Natural killer cell (primary cell): ENCODE measurements at regions not wholly inside any gene's neighbourhood (a gene's known extent, or its start where the extent isn't known, plus 50 kb on each side); places are given as distances from the start of the nearest gene placed in this dataset.

Experiments
- ATAC-seq, 3 donors: fragments of 150-1000 bp in 2 of 3; fragments of 200-7000 bp in 1 of 3; cut with Tn5 transposase; 1 replicate in 1 of 3; 2 replicates in 2 of 3; pipeline ENCODE4 v1.10.0; 2021; ENCODE audit warnings: mild to moderate bottlenecking in 2 of 3, moderate library complexity in 2 of 3
- DNase-seq, 2 donors: peaks; one replicate each; pipeline versions ENCODE4 v3.0.0 to v3.0.0-alpha.2; 2013 to 2021; ENCODE audit warnings: mixed read lengths in 1 of 2
- H3K27ac ChIP-seq: one replicate; pipeline ENCODE4 v1.5.1; 2013; ENCODE audit warnings: mild to moderate bottlenecking, low read length
- H3K27me3 ChIP-seq: one replicate; pipeline ENCODE4 v1.6.1; 2013; ENCODE audit warnings: low read length; ENCODE audit not compliant: control insufficient read depth, insufficient read depth
- H3K36me3 ChIP-seq: one replicate; pipeline ENCODE4 v1.6.1; 2013; ENCODE audit warnings: low read length; ENCODE audit not compliant: control insufficient read depth, insufficient read depth
- H3K4me1 ChIP-seq: one replicate; pipeline ENCODE4 v1.6.1; 2013; ENCODE audit warnings: low read length; ENCODE audit not compliant: control insufficient read depth, insufficient read depth
- H3K4me3 ChIP-seq: one replicate; pipeline ENCODE4 v1.5.1; 2013; ENCODE audit warnings: low read length
- H3K9me3 ChIP-seq: one replicate; pipeline ENCODE4 v1.6.1; 2013; ENCODE audit warnings: low read length; ENCODE audit not compliant: control insufficient read depth, insufficient read depth
- H3K27ac Mint-ChIP-seq, 2 donors: one replicate each; pipeline ENCODE4 v1.8.0; 2022; ENCODE audit warnings: mild to moderate bottlenecking in 2 of 2, mixed read lengths in 2 of 2, moderate library complexity in 1 of 2
- H3K27me3 Mint-ChIP-seq, 2 donors: one replicate each; pipeline ENCODE4 v1.8.0; 2022; ENCODE audit warnings: low read depth in 2 of 2, mixed read lengths in 2 of 2
- H3K36me3 Mint-ChIP-seq: one replicate; pipeline ENCODE4 v1.8.0; 2022; ENCODE audit warnings: mixed read lengths
- H3K4me1 Mint-ChIP-seq, 2 donors: one replicate each; pipeline ENCODE4 v1.8.0; 2022; ENCODE audit warnings: mixed read lengths in 2 of 2
- H3K4me3 Mint-ChIP-seq: one replicate; pipeline ENCODE4 v1.8.0; 2022; ENCODE audit warnings: mild to moderate bottlenecking, moderate library complexity, mixed read lengths
- H3K9me3 Mint-ChIP-seq, 2 donors: one replicate each; pipeline ENCODE4 v1.8.0; 2022; ENCODE audit warnings: mixed read lengths in 2 of 2
- WGBS: methylation state at CpG from one replicate; pipeline ENCODE4 v1.1.7; 2013; ENCODE audit warnings: missing lambda C conversion rate; ENCODE audit not compliant: insufficient coverage; 5-methylcytosine and 5-hydroxymethylcytosine counted together
- intact Hi-C: fragments of 100-400 bp; cut with micrococcal nuclease; formaldehyde crosslinking; loops from one replicate; pipeline ENCODE4 v1.14.2; 2022
- TF ChIP-seq, protein P1 (sequence below): fragments of 200-600 bp; IDR thresholded peaks from one replicate; pipeline ENCODE4 v1.8.0; 2022; ENCODE audit warnings: antibody characterized with exemption

DNA sequence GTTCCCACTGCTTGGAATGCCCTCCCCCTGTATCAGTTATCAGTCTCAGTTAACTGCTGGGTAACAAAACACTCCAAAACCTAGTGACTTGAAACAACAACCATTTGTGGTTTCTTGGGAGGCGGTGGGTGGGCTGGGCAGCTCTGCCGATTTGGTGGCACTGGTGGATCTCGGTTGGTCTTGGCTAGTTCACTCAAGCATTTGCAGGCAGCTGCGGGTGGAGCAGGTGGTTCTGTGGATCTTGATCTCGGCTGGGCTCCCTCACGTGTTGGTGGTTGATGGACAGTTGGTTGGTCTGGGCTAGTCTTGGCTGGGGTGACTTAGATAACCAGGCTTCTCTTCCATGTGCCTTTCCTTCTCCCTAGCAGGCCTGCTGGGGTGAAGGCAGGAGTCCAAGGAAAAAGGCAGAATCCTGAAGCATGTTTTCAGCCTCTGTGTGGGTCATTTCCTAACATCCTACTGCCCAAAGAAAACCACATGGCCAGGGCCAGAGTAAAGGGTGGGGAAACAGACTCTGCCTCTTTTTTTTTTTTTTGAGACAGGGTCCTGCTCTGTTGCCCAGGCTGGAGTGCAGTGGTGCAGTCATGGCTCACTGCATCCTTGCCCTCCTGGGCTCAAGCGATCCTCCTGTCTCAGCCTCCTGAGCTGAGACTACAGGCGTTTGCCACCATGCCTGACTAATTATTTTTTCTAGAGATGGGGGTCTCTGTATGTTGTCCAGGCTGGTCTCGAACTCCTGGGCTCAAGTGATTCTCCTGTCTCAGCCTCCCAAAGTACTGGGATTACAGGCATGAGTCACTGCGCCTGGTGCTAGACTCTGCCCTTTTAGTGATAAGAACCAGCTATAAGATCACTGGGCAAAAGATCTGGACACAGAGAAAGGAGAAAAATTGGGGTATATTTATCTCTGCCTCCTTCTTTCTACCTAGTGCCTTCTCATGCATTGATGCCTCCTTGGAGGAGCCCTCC is 183.7 kb downstream of the RGS3 start:
- Histone ChIP-seq H3K4me1 (no peaks in the 10 kb centered on the region), H3K27me3 (peaks cover 2% of the 10 kb centered on the region), H3K9me3 (no peaks in the 10 kb centered on the region), H3K4me3 (no peak overlapping the region), H3K36me3 (no peaks in the 10 kb centered on the region), H3K27ac (no peak overlapping the region)
- DNase-seq (no peak), ATAC-seq (no peak)
- Mint-ChIP-seq H3K27me3 (peaks cover 13 to 31% of the 10 kb centered on the region in 2 donors), H3K9me3 (no peaks in the 10 kb centered on the region), H3K4me3 (no peak overlapping the region), H3K36me3 (no peaks in the 10 kb centered on the region), H3K27ac (no peak overlapping the region), H3K4me1 (no peaks in the 10 kb centered on the region)
- TF ChIP-seq, protein P1, sequence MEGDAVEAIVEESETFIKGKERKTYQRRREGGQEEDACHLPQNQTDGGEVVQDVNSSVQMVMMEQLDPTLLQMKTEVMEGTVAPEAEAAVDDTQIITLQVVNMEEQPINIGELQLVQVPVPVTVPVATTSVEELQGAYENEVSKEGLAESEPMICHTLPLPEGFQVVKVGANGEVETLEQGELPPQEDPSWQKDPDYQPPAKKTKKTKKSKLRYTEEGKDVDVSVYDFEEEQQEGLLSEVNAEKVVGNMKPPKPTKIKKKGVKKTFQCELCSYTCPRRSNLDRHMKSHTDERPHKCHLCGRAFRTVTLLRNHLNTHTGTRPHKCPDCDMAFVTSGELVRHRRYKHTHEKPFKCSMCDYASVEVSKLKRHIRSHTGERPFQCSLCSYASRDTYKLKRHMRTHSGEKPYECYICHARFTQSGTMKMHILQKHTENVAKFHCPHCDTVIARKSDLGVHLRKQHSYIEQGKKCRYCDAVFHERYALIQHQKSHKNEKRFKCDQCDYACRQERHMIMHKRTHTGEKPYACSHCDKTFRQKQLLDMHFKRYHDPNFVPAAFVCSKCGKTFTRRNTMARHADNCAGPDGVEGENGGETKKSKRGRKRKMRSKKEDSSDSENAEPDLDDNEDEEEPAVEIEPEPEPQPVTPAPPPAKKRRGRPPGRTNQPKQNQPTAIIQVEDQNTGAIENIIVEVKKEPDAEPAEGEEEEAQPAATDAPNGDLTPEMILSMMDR, result no peak
- 83% methylated on average over 10 of the region's 10 CpGs for WGBS
- intact Hi-C loops, result no loop called here

DNA sequence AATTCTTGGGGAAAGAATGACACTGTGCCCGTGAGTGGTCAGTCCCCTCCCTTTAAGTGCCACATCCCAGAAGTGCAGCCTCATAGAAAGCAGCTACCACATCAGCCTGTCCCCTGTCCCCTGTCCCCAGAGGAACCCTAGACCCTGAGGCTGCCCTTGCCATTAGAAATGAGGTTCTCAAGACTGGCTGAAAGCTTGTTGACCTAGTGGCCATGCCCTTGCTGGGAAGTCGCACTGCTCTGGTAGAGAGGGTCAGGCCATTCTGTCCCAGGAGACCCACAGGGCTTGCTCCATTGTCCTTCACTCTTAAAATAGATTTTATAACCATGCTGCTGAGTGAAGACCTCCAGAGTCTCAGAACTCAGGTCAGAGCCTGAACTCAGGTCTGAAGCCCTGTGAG is 184.5 kb downstream of the RGS3 start:
- DNase-seq (no peak), ATAC-seq (no peak)
- no peaks in the 10 kb centered on the region for H3K4me1 ChIP-seq
- H3K4me3 Mint-ChIP-seq, result no peak overlapping the region
- H3K4me3 ChIP-seq, result no peak overlapping the region
- H3K27ac ChIP-seq, result no peak overlapping the region
- H3K9me3 Mint-ChIP-seq, result no peaks in the 10 kb centered on the region
- H3K27ac Mint-ChIP-seq, result no peak overlapping the region
- no peaks in the 10 kb centered on the region for H3K4me1 Mint-ChIP-seq
- H3K27me3 Mint-ChIP-seq, result peaks cover 13 to 31% of the 10 kb centered on the region in 2 donors
- no peaks in the 10 kb centered on the region for H3K36me3 ChIP-seq
- intact Hi-C loops, result no loop called here
- no peaks in the 10 kb centered on the region for H3K9me3 ChIP-seq
- H3K36me3 Mint-ChIP-seq, result no peaks in the 10 kb centered on the region
- 91% methylated on average over 2 of the region's 2 CpGs for WGBS
- TF ChIP-seq, protein P1, result no peak
- H3K27me3 ChIP-seq, result peaks cover 2% of the 10 kb centered on the region

DNA sequence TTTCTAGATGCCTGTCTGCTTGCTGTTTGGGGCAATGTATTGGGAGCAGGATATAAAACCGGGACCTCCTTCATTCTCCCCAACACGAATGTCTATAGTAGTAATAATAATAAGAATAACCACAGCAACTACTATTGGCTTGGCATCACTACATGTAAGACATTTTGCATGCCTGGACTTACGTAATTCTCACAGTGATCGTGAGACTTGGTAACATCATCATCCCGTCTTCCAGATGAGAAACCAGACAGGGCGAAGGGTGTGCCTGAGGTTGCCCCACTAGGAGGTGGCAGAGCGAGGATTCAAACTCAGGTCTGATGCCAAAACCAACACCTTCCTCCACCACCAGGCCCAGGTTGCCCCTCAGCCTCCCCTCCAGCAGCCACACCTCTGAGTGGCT is 185.1 kb downstream of the RGS3 start:
- H3K4me1 Mint-ChIP-seq, result no peaks in the 10 kb centered on the region
- Histone ChIP-seq H3K27ac (no peak overlapping the region), H3K36me3 (no peaks in the 10 kb centered on the region), H3K27me3 (peaks cover 2% of the 10 kb centered on the region), H3K9me3 (no peaks in the 10 kb centered on the region), H3K4me3 (no peak overlapping the region), H3K4me1 (no peaks in the 10 kb centered on the region)
- H3K27me3 Mint-ChIP-seq, result peaks cover 11 to 26% of the 10 kb centered on the region in 2 donors
- H3K36me3 Mint-ChIP-seq, result no peaks in the 10 kb centered on the region
- intact Hi-C loops, result no loop called here
- H3K4me3 Mint-ChIP-seq, result no peak overlapping the region
- H3K9me3 Mint-ChIP-seq, result no peaks in the 10 kb centered on the region
- no peak for DNase-seq
- WGBS, result 96% methylated on average over 5 of the region's 7 CpGs
- ATAC-seq, result no peak
- TF ChIP-seq, protein P1, result no peak
- H3K27ac Mint-ChIP-seq, result no peak overlapping the region
